ENCODE measurements at regions not wholly inside any gene's neighbourhood (a gene's known extent, or its start where the extent isn't known, plus 50 kb on each side); places are given as distances from the start of the nearest gene placed in this dataset.

- no peak for TF ChIP-seq CTCF (IDR thresholded peaks at IDR 0.05)
- no peak for TF ChIP-seq EZH2phosphoT487 (IDR thresholded peaks at IDR 0.05)
- TF ChIP-seq EZH2 (IDR thresholded peaks at IDR 0.05): no peak
- no peak overlapping the region for H3K27ac Mint-ChIP-seq
Measured at GRCh38 chr18:22098563-22098989, 70.8 kb upstream of the GATA6 start.

GRCh38 chr18:22099925-22100324 lies 69.5 kb upstream of the GATA6 start:
- H3K79me2 ChIP-seq (ENCODE audit: low read depth): no peaks in the 10 kb centered on the region
- Mint-ChIP-seq H3K27ac (no peak overlapping the region), H3K4me3 (no peak overlapping the region), H3K27me3 (ENCODE audit: insufficient read depth, low read depth) (peaks cover 3% of the 10 kb centered on the region), H3K4me1 (peaks cover 2% of the 10 kb centered on the region), H3K36me3 (no peaks in the 10 kb centered on the region), H3K9me3 (no peaks in the 10 kb centered on the region)
- no peak overlapping the region for H3K27ac ChIP-seq
- TF ChIP-seq EZH2phosphoT487 (IDR thresholded peaks at IDR 0.05) (no peak), CTCF (IDR thresholded peaks at IDR 0.05) (no peak), EZH2 (IDR thresholded peaks at IDR 0.05) (no peak)
- no peaks in the 10 kb centered on the region for H3K27me3 ChIP-seq
- no peaks in the 10 kb centered on the region for H3K4me1 ChIP-seq
- no peaks in the 10 kb centered on the region for H4K20me1 ChIP-seq (ENCODE audit: low read depth)
- no peaks in the 10 kb centered on the region for H3F3A ChIP-seq (ENCODE audit: low read depth)
- H3K36me3 ChIP-seq: no peaks in the 10 kb centered on the region
- H3K4me2 ChIP-seq: no peak overlapping the region
- no peaks in the 10 kb centered on the region for H3K9me3 ChIP-seq (ENCODE audit: low read depth)
- no peak overlapping the region for H3K4me3 ChIP-seq
- DNase-seq (ENCODE audit: low spot score): no peak
- H3K9ac ChIP-seq: no peak overlapping the region
- no peak overlapping the region for H2AFZ ChIP-seq (replicated peaks)

More at GRCh38 chr18:22098563-22098989, 70.8 kb upstream of the GATA6 start:
- no peak overlapping the region for H2AFZ ChIP-seq (replicated peaks)
- H3F3A ChIP-seq (ENCODE audit: low read depth): no peaks in the 10 kb centered on the region
- no peaks in the 10 kb centered on the region for H4K20me1 ChIP-seq (ENCODE audit: low read depth)
- no peaks in the 10 kb centered on the region for H3K9me3 ChIP-seq (ENCODE audit: low read depth)
- H3K4me2 ChIP-seq: no peak overlapping the region
- DNase-seq (ENCODE audit: low spot score): no peak
- no peak overlapping the region for H3K27ac ChIP-seq
- Mint-ChIP-seq H3K4me1 (peaks cover 15% of the 10 kb centered on the region), H3K4me3 (no peak overlapping the region), H3K9me3 (no peaks in the 10 kb centered on the region), H3K27me3 (ENCODE audit: insufficient read depth, low read depth) (peaks cover 3% of the 10 kb centered on the region), H3K36me3 (no peaks in the 10 kb centered on the region)
- H3K4me3 ChIP-seq: no peak overlapping the region
- no peaks in the 10 kb centered on the region for H3K79me2 ChIP-seq (ENCODE audit: low read depth)
- H3K9ac ChIP-seq: no peak overlapping the region
- no peaks in the 10 kb centered on the region for H3K4me1 ChIP-seq
- no peaks in the 10 kb centered on the region for H3K36me3 ChIP-seq
- no peaks in the 10 kb centered on the region for H3K27me3 ChIP-seq

GRCh38 chr18:22101731-22102130 lies 67.7 kb upstream of the GATA6 start:
- Histone ChIP-seq H3K36me3 (no peaks in the 10 kb centered on the region), H3K27ac (no peak overlapping the region), H3K27me3 (no peaks in the 10 kb centered on the region), H3K79me2 (ENCODE audit: low read depth) (no peaks in the 10 kb centered on the region), H3K9ac (no peak overlapping the region), H2AFZ (replicated peaks) (no peak overlapping the region), H3K4me2 (no peak overlapping the region), H3K4me1 (no peaks in the 10 kb centered on the region), H4K20me1 (ENCODE audit: low read depth) (no peaks in the 10 kb centered on the region), H3K9me3 (ENCODE audit: low read depth) (no peaks in the 10 kb centered on the region), H3K4me3 (no peak overlapping the region), H3F3A (ENCODE audit: low read depth) (no peaks in the 10 kb centered on the region)
- H3K4me3 Mint-ChIP-seq: no peak overlapping the region
- no peaks in the 10 kb centered on the region for H3K36me3 Mint-ChIP-seq
- DNase-seq (ENCODE audit: low spot score): no peak
- no peak overlapping the region for H3K27ac Mint-ChIP-seq
- H3K27me3 Mint-ChIP-seq (ENCODE audit: insufficient read depth, low read depth): peaks cover 3% of the 10 kb centered on the region
- TF ChIP-seq EZH2 (IDR thresholded peaks at IDR 0.05) (no peak), EZH2phosphoT487 (IDR thresholded peaks at IDR 0.05) (no peak), CTCF (IDR thresholded peaks at IDR 0.05) (no peak)
- H3K4me1 Mint-ChIP-seq: peaks cover 2% of the 10 kb centered on the region
- H3K9me3 Mint-ChIP-seq: no peaks in the 10 kb centered on the region

All from neural progenitor cell (in vitro differentiated cells).